Stomach (tissue), 8 donors: ENCODE measurements at regions not wholly inside any gene's neighbourhood (a gene's known extent, or its start where the extent isn't known, plus 50 kb on each side); places are given as distances from the start of the nearest gene placed in this dataset.

Source experiments
- DNase-seq, 2 donors: peaks; one replicate each; pipeline versions ENCODE4 v3.0.0 to v3.0.0-alpha.2; 2013 to 2019
- H3K27ac ChIP-seq, 5 donors: fragments of 200-600 bp in 4 of 5; sonication (generic) in 4 of 5; one replicate each; pipeline ENCODE4 v1.5.1; 2013 to 2019; ENCODE audit warnings: mild to moderate bottlenecking in 1 of 5, moderate library complexity in 1 of 5
- H3K27me3 ChIP-seq, 3 donors: fragments of 200-600 bp; sonication (generic); one replicate each; pipeline ENCODE4 v1.5.1; 2017 to 2019; ENCODE audit warnings: mixed run types in 1 of 3
- H3K36me3 ChIP-seq, 4 donors: fragments of 200-600 bp; sonication (generic); 1 replicate in 3 of 4; 2 replicates in 1 of 4; pipeline ENCODE4 v1.5.1; 2016 to 2019
- H3K4me1 ChIP-seq, 4 donors: fragments of 200-600 bp; sonication (generic); one replicate each; pipeline ENCODE4 v1.5.1; 2016 to 2019
- H3K4me3 ChIP-seq, 4 donors: fragments of 200-600 bp; sonication (generic) in 3 of 4; one replicate each; pipeline ENCODE4 v1.5.1; 2016 to 2019; ENCODE audit warnings: mild to moderate bottlenecking in 1 of 4
- H3K9me3 ChIP-seq, 4 donors: fragments of 200-600 bp; sonication (generic); one replicate each; pipeline ENCODE4 v1.5.1; 2016 to 2019
- EP300 ChIP-seq: sonication (generic); formaldehyde crosslinking; IDR thresholded peaks from one replicate; pipeline ENCODE4 v1.6.1; 2017; ENCODE audit warnings: antibody characterized with exemption
- POLR2A ChIP-seq, 4 donors: fragments of 450-650 bp; IDR thresholded peaks; one replicate each; pipeline ENCODE4 v1.6.1; 2016; ENCODE audit warnings: antibody characterized with exemption in 4 of 4, control low read depth in 2 of 4, mild to moderate bottlenecking in 1 of 4, moderate library complexity in 1 of 4
- POLR2AphosphoS5 ChIP-seq, 3 donors: sonication (generic); formaldehyde crosslinking; IDR thresholded peaks; one replicate each; pipeline ENCODE4 v1.6.1; 2016; ENCODE audit warnings: antibody characterized with exemption in 3 of 3
- WGBS, 5 donors: extraction: QIAGEN DNeasy Blood & Tissue Kit in 3 of 5; methylation state at CpG; one replicate each; pipeline versions ENCODE4 v1.1.5 to v1.1.7; 2013 to 2018; 5-methylcytosine and 5-hydroxymethylcytosine counted together
- intact Hi-C: fragments of 100-400 bp; cut with DNase I; formaldehyde crosslinking; loops from one replicate; pipeline ENCODE4 v1.15.1; 2023; ENCODE audit warnings: low total_unique reads
- TF ChIP-seq, protein P1 (sequence below), 7 experiments: fragments of 450-650 bp in 4 of 7; fragments of 200-600 bp in 3 of 7; sonication (generic) in 3 of 7; IDR thresholded peaks; one replicate each; pipeline ENCODE4 v1.5.1; 2016 to 2019; ENCODE audit warnings: antibody characterized with exemption in 7 of 7, control low read depth in 2 of 7, mild to moderate bottlenecking in 1 of 7
- donor health status: healthy with polysubstance abuse.
- donor health status: Bipolar disorder and iron deficiency.
- donor health status: healthy.

DNA sequence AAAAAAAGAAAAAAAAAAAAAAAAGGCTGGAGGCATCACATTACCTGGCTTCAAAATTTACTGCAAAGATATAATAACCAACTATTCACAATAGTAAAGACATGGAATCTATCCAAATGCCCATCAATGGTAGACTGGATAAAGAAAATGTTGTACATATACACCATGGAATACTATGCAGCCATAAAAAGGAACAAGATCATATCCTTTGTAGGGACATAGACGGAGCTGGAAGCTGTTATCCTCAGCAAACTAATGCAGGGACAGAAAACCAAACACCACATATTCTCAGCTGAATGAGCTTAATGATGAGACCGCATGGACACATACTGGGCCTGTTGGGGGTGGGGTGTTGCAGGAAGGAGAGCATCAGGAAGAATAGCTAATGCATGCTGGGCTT lies 330.5 kb downstream of the SRGAP2C start:
- WGBS, 5 donors: 91 to 100% (median 97%) methylated on average over 2 of the region's 2 CpGs
- DNase-seq: no peak
- peaks cover 6 to 19% (median 11%) of the 10 kb centered on the region in 3 donors for H3K27me3 ChIP-seq
- H3K4me3 ChIP-seq: no peak overlapping the region
- peaks cover 0 to 12% (median 5%) of the 10 kb centered on the region in 4 donors for H3K9me3 ChIP-seq
- no peaks in the 10 kb centered on the region for H3K36me3 ChIP-seq
- intact Hi-C loops: no loop called here
- H3K27ac ChIP-seq: no peak overlapping the region
- no peak for TF ChIP-seq POLR2A (IDR thresholded peaks at IDR 0.05)
- no peak for TF ChIP-seq POLR2AphosphoS5 (IDR thresholded peaks at IDR 0.05)
- no peak for TF ChIP-seq EP300
- TF ChIP-seq, protein P1, sequence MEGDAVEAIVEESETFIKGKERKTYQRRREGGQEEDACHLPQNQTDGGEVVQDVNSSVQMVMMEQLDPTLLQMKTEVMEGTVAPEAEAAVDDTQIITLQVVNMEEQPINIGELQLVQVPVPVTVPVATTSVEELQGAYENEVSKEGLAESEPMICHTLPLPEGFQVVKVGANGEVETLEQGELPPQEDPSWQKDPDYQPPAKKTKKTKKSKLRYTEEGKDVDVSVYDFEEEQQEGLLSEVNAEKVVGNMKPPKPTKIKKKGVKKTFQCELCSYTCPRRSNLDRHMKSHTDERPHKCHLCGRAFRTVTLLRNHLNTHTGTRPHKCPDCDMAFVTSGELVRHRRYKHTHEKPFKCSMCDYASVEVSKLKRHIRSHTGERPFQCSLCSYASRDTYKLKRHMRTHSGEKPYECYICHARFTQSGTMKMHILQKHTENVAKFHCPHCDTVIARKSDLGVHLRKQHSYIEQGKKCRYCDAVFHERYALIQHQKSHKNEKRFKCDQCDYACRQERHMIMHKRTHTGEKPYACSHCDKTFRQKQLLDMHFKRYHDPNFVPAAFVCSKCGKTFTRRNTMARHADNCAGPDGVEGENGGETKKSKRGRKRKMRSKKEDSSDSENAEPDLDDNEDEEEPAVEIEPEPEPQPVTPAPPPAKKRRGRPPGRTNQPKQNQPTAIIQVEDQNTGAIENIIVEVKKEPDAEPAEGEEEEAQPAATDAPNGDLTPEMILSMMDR (IDR thresholded peaks at IDR 0.05): no peak
- H3K4me1 ChIP-seq: peaks cover 6 to 20% (median 13%) of the 10 kb centered on the region in 4 donors

DNA sequence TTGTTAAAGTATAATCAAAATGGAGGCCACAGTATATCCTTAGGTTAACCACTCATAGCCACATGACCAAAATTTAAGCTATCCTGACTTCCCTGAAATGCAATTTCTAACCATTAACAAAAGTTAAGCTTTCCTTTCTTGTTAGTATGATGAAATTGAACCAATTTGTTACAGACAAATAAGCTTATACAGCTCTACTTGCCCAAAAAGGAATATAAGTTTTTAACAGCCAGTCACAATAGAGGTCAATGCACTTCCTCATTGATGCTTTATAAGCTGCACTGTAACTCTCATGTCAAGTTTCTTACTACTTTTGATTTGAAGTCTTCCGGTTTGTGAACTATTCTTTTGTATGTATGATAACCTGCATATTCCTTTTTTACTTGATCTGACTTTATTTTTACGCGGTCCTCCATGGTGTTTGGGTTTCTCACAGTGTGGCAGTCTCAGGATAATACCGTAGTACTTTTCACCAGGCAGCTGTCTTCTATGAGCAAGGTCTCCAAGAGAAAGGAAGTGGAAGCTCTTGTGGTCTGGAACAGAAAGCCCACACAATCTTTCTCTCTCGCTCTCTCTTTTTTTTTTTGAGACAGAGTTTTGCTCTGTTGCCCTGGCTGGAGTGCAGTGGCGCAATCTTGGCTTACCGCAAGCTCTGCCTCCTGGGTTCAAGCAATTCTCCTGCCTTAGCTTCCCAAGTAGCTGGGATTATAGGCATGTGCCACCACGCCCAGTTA lies 331.6 kb downstream of the SRGAP2C start:
- Histone ChIP-seq H3K9me3 (peaks cover 0 to 8% (median 4%) of the 10 kb centered on the region in 4 donors), H3K27me3 (peaks cover 6 to 22% (median 11%) of the 10 kb centered on the region in 3 donors), H3K36me3 (no peaks in the 10 kb centered on the region), H3K4me3 (no peak overlapping the region), H3K4me1 (peaks cover 6 to 21% (median 13%) of the 10 kb centered on the region in 4 donors), H3K27ac (peak overlapping the region in 1 of 5 donors; percentile 38)
- TF ChIP-seq EP300: no peak
- no peak for TF ChIP-seq POLR2A (IDR thresholded peaks at IDR 0.05)
- TF ChIP-seq POLR2AphosphoS5 (IDR thresholded peaks at IDR 0.05): no peak
- TF ChIP-seq, protein P1 (IDR thresholded peaks at IDR 0.05): no peak
- intact Hi-C loops: no loop called here
- WGBS, 5 donors: 60 to 82% (median 75%) methylated on average over 8 of the region's 8 CpGs
- peak in 1 of 2 donors; percentile 38 for DNase-seq

DNA sequence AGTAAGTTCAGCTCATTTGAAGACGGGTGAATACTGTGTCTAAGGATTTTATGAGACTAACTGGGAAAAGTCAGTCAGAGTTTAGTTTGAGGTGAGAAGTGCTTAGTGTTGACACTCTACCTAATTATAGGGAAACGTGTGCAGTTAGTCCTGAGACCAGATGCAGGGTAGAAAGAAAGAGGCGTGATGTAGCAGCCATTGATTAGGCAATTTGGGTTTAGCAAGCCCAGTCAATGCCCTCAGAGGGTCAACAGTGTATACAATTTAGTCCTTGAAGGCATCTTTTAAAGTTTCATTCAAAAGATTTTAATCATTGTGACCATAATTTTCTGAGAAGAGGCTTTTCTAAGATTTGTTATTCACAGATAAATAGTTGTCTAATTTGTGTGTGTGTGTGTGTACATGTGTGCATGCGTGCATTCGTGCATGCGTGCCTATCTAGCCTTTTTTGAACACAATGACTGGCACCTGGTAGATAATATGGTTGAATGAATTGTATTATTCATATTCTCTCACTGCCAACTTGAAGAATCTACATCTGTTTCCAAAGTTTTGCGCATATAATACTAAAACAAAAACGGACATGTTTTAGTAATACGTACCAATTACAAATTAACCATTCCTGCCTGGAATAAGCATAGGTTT lies 332.9 kb downstream of the SRGAP2C start:
- peaks cover 6 to 22% (median 11%) of the 10 kb centered on the region in 3 donors for H3K27me3 ChIP-seq
- TF ChIP-seq, protein P1 (IDR thresholded peaks at IDR 0.05): no peak
- no peak for TF ChIP-seq EP300
- TF ChIP-seq POLR2A (IDR thresholded peaks at IDR 0.05): no peak
- TF ChIP-seq POLR2AphosphoS5 (IDR thresholded peaks at IDR 0.05): no peak
- H3K36me3 ChIP-seq: no peaks in the 10 kb centered on the region
- intact Hi-C loops: no loop called here
- no peak overlapping the region for H3K27ac ChIP-seq
- peaks cover 6 to 29% (median 15%) of the 10 kb centered on the region in 4 donors for H3K4me1 ChIP-seq
- no peak for DNase-seq
- no peak overlapping the region for H3K4me3 ChIP-seq
- H3K9me3 ChIP-seq: peaks cover 0 to 8% (median 4%) of the 10 kb centered on the region in 4 donors
- WGBS, 5 donors: 82 to 88% (median 87%) methylated on average over 9 of the region's 9 CpGs

DNA sequence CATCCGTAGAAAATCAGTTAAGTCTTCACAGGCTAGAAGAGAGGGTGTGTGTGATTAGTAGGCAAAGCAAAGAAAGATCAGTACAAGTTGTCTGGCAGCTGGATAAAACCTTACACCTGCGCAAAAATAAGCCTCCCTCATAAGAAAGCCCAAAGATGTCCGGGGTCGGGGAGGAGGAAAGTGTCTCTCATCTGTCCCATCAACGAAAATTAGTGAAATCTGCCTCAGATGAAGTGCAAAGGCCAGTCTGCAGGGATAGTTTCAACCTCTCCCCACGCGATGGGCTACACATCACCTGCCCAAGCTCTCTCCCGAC lies 333.9 kb downstream of the SRGAP2C start:
- TF ChIP-seq POLR2A (IDR thresholded peaks at IDR 0.05) (no peak), POLR2AphosphoS5 (IDR thresholded peaks at IDR 0.05) (no peak), EP300 (no peak)
- TF ChIP-seq, protein P1 (IDR thresholded peaks at IDR 0.05): no peak
- Histone ChIP-seq H3K4me1 (peaks cover 6 to 29% (median 15%) of the 10 kb centered on the region in 4 donors), H3K9me3 (peaks cover 0 to 1% (median 0%) of the 10 kb centered on the region in 4 donors), H3K36me3 (no peaks in the 10 kb centered on the region), H3K27ac (peak overlapping the region in 4 of 5 donors; percentile 56 to 79 (median 68)), H3K27me3 (peaks cover 6 to 22% (median 11%) of the 10 kb centered on the region in 3 donors), H3K4me3 (peak overlapping the region; percentile 46 to 67 (median 58))
- intact Hi-C loops: no loop called here
- DNase-seq: no peak
- WGBS, 5 donors: 4 to 22% (median 12%) methylated on average over 8 of the region's 8 CpGs
